Choroid plexus epithelial cell (primary cell): ENCODE measurements at regions not wholly inside any gene's neighbourhood (a gene's known extent, or its start where the extent isn't known, plus 50 kb on each side); places are given as distances from the start of the nearest gene placed in this dataset.

Experiments
- DNase-seq: peaks from one replicate; pipeline ENCODE4 v3.0.0-alpha.2; 2010; ENCODE audit warnings: low read depth
- H3K4me3 ChIP-seq: 2 replicates; pipeline ENCODE4 v1.5.1; 2011; ENCODE audit warnings: low read depth, mild to moderate bottlenecking, control low read depth, low read length, moderate library complexity
- TF ChIP-seq, protein P1 (sequence below): conservative IDR thresholded peaks from 2 replicates; pipeline ENCODE4 v1.5.1; 2011; ENCODE audit warnings: low read depth, mild to moderate bottlenecking, control low read depth, inconsistent platforms, low read length, moderate library complexity

DNA sequence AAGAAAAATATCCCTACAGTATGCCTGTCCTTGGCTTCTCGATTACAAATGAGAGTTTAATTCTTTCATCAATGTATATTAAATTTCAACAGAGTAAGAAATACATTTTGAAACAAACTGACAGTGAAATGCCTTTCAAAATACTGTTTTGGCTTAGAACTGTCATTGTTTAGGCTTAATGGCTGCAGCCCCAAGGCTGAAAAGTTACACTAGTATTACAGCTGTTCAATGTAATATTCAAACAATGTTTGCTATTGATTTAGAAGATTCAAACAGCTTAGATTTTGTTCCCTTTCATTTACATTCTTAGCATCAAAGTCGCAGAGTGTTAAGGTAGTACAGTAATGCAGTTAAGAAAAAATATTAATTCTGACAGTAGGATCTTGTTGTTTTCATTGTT lies 882.9 kb upstream of the ADGRL2 start:
- H3K4me3 ChIP-seq: no peak overlapping the region
- TF ChIP-seq, protein P1, sequence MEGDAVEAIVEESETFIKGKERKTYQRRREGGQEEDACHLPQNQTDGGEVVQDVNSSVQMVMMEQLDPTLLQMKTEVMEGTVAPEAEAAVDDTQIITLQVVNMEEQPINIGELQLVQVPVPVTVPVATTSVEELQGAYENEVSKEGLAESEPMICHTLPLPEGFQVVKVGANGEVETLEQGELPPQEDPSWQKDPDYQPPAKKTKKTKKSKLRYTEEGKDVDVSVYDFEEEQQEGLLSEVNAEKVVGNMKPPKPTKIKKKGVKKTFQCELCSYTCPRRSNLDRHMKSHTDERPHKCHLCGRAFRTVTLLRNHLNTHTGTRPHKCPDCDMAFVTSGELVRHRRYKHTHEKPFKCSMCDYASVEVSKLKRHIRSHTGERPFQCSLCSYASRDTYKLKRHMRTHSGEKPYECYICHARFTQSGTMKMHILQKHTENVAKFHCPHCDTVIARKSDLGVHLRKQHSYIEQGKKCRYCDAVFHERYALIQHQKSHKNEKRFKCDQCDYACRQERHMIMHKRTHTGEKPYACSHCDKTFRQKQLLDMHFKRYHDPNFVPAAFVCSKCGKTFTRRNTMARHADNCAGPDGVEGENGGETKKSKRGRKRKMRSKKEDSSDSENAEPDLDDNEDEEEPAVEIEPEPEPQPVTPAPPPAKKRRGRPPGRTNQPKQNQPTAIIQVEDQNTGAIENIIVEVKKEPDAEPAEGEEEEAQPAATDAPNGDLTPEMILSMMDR: no peak
- no peak for DNase-seq

DNA sequence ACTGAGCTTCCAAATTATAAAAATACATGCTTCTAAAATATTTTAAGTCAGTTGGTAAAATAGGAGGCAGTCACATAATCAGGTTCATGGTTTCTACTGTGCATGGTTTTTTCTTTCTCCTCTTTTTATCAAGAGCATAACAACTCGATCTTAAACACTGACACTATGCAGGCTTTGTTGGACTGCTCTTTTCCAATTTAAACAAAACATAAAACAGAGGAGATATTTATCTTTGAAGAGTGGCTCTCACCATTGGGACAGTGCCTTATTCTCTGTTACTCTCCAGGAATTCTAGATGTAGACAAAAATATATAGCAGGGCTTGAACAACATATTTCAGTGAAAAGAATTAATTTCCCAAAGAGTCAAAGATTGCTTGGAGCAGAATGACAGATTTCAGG lies 883.5 kb upstream of the ADGRL2 start:
- TF ChIP-seq, protein P1: no peak
- DNase-seq: no peak
- H3K4me3 ChIP-seq: no peak overlapping the region

DNA sequence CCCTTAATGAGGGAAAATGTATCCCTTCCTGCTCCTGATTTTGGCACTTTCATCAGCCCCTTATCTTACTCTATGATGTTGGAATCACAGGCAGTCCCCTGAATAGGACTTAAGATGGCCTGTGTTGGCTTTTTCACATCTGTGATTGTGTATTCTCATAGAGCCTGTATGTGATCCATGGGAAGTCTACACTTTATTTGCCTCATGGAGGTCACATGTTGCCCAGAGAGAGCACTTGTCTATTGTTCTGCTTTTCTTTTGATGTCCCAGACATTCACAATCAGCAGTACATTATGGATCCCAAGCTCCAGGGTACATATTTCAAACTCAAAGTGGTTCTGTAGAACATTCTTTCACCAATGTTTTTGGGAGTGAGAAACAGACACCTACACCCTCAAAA lies 885.2 kb upstream of the ADGRL2 start:
- no peak for DNase-seq
- H3K4me3 ChIP-seq: no peak overlapping the region
- TF ChIP-seq, protein P1: no peak

DNA sequence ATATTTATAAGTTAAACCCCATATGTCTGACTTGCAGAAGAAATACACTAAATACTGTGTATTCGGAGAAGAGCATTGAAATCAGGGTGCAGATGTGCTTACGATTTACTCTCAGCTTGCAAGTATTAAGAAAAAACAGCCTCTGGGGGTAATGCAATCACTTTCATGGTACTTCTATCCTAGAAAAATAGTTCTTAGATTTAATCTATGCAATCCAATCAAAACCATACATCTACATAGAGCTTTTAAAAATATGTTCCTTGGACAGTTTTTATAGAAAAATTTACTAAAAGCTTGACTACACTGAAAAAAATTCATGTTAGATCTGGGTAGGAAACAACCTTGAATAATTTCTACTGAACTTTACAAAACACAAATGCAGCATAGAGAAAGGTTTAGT lies 890.3 kb upstream of the ADGRL2 start:
- no peak for DNase-seq
- TF ChIP-seq, protein P1: no peak
- no peak overlapping the region for H3K4me3 ChIP-seq

DNA sequence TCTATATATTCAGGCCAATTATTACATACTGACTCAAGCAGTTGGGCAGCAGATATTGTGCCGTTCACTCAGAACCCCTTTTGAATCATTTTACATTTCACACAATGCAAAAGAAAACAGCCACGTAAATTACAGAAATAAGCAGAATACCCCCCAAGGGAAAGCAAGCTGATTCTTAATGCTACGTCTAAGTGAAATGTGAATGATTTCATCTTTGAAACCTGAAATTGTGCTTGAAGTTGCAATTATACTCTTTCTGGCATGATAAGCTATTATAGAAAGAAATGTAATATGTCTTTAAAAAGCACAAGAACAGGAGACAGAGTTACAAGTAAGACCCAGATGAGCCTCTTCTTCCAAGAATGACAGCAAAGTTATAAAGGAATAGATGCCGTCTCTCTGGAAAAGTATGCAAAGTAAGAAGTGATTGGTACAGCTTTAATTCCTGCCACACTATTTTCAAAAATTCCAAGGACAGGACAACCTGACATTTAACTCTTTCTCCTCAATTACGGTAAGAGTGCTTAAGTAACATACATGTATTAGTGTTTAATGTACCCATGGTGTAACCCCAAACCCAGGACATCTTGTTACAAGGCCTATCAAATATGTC lies 891.5 kb upstream of the ADGRL2 start:
- no peak for DNase-seq
- TF ChIP-seq, protein P1: no peak
- no peak overlapping the region for H3K4me3 ChIP-seq

DNA sequence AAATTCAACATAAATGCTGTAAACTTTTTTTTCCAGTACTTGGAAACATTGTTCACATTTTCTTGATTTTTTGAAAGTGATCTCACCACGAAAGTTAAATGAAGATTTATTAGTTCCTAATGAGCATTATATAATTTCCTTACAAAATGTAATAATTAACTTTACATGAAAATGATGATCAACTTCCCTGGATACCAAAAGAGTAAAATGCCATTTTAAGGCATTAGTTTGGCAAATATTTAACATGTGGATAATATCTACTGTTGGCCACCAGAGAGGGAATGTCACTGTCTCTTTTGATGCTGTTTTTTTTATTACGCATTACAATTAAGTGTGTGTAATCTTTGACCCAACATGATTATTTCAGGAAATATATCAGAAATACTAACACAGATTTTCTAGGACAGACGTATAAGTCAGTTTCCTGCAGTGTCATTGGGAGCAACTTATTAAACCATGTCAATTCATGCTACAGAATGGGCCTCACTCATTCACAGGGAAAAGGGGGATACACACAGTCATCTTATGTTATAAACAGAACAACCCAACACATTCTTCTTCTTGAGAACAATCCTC lies 903.9 kb upstream of the ADGRL2 start:
- TF ChIP-seq, protein P1: no peak
- DNase-seq: no peak
- H3K4me3 ChIP-seq: no peak overlapping the region

DNA sequence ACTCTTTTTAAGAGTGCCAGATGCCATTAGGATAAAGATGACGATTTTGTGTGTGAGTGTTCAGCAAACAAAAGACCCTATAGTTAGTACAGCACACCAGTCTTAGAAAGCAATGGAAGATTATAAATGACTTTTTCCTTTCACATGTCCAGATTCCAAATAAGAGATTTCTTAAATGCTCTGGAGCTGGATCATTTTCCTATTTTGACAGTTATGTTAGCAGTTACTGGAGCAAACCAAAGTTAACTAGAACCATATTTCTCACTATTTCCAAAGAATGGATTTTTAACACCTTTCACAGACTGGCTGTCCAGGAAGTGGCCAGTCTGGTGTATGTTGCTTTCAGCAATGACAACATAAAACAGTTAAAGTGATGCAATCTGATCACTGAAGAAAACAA lies 905.8 kb upstream of the ADGRL2 start:
- no peak overlapping the region for H3K4me3 ChIP-seq
- TF ChIP-seq, protein P1: no peak
- no peak for DNase-seq
